GM21423 (cell line): ENCODE measurements at regions not wholly inside any gene's neighbourhood (a gene's known extent, or its start where the extent isn't known, plus 50 kb on each side); places are given as distances from the start of the nearest gene placed in this dataset.

Source experiments
- ATAC-seq: cut with Tn5 transposase; IDR thresholded peaks from one replicate; pipeline ENCODE4 v1.9.1; 2021; ENCODE audit warnings: mild to moderate bottlenecking, moderate library complexity; ENCODE audit not compliant: unreplicated experiment

DNA sequence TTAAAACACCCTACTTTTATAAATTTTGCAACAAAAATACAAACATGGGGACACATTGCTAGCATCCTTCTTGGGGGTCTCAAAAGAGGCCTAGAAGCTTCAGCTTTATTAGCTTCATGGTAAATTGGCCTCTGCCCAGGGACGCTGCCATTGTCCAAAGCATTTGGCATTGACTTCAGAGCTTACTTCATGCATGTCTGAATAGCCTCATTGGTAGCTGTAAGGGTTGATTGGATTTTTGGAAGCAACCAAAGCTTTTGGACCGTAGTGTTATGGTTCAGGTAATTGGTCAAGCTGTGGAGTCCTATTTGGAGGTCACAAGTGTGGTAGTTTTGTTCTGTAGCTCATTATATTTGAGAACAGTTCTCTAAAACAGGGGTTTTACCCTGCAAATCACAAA lies 411.7 kb upstream of the SLC24A2 start:
- no peak for ATAC-seq

DNA sequence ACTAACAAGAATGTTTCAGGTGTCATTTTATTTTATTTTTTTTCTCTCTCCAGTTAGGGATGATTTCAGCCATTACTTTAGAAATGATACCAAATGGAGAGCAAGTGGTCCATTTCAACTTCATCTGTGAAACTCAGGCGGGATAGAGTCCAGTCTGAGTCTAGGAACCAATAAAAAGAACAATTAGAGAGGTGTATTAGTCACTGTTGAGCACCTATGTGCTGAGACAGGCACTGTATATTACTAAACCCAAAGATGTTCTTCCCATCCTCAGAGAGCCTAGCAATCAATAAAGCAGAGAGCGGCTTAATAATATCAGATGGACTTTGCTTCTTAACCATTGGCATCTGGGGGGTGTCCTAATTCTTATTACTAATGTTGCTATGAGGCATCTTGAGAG lies 410.3 kb upstream of the SLC24A2 start:
- no peak for ATAC-seq

DNA sequence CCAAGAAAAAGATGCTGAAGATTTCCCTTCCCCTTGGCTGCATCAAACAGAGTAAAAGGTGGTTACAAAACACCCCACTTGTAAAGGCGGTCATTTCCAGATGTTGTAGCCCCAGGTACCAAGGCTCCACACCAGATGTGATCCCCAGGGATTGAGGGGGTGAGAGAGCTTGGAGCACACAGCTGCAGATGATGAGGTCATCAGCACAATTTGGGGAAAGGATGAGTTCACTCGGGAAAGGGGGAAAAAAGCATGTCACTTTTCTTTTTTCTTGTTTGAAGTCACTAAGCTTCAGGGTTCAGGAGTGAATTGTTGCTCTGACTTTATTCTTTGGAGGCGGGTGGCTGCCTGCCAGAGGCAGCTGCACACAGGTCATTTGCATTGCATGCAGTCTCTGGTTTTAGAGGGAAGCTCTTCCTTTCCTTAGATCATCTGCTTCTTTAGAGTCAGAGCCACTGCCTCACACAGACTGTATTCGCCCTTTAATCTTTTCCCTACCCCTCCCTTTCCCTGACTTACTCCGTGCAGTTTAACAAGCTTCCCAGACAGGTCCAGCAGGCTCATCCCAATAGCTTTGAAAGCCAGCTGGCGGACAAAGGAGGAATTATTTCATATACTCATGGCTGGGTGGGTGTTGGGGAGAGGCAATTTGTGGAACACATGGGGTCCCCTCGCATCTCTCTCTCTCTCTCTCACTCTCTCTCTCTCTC lies 409.3 kb upstream of the SLC24A2 start:
- no peak for ATAC-seq

DNA sequence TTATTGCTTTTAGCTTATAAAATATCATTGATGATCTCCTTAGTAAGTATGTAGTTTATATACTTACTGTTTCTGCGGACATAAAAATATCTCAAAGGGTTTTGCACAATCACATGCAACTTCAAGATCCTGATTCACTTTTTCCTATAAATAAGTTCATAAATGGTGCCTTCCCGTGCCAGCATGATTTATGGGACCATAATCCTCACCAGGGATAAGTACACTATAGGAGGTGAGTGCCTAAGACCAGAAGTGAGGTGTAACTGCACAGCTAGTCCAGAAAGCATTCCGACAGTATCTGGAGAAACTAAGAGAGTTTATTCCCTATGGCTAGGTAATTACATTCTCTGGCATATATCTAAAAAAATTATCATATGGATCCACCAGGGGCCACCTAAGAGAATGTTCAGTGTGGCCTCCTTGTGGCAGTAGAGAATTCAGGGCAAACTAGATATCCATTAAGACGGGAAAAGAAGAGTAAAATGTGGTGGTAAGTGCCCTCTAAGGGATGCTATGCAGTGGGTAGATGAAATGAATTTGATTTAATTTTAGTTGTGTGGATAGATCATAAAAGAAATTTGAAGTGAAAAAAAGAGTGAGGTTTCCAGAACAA lies 402.5 kb upstream of the SLC24A2 start:
- ATAC-seq: no peak

DNA sequence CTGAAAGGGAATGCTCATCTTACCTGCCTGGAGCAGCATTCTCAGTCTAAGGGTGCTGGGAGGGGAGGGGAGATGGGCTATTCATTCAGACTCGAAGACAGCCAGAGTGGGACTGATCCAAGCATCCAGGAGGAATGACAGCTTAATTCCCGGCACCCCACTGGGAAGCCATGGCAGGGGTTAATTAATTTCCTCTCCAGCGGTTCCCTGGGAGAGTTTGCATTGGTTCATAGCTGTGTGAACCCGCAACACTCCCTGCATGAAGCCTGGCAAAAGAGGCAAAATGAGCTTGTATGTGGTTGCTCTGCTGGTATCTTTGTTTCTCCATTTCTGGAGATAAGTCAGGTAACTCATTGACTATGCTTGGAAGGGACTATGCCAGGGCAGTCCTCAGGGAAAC lies 401.0 kb upstream of the SLC24A2 start:
- ATAC-seq: no peak

DNA sequence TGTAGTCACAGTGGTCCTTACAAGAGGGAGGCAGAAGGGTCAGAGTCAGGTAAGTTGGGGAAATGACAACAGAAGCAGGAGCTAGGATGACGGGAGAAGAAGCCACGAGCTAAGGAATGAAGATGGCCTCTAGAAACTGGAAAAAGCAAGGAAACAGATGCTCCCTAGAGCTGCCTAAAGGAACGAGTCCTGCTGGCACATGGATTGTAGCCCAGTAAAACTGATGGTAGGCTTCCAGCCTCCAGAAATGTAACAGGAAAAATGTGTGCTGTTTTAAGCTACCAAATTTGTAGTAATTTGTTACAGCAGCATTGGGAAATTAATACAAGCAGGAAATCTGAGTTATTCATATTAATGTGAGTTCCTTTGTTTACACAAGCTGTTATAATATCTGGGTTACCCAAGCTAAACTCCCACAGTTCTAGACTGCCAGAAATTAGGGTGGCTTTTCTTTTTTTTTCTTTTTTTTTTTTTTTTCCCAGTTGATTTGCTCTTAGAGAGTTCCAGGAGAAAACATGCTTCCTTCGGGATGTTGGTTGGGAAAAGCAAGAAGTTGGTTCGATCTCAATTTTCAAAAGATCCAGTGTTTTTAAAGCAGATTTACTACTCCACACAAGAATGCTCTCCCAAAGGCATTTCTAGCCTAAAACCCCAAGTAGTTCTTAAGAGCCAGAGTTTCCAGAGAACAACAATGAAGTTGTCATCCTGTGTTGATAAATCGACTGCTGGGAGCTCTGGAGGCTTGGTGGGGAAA lies 400.0 kb upstream of the SLC24A2 start:
- no peak for ATAC-seq

DNA sequence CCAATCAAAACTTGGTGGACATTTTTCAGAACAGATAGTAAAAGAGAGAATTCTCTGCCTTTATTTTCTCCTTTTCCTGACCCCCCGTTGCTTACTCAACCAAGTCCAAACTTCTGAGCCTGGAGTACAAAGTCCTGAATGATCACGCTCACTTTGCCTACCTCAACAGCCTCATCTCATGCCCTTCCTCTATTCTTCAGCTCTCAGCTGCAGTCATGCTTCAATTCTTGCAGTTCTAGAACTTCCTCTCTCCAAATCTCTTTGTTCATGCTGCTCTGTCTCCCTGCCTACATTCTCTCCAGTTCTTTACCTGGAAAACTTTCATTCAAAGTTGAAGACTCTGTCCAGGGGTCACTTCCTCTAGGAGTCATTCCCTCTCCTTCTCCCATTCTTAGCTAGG lies 398.5 kb upstream of the SLC24A2 start:
- no peak for ATAC-seq

DNA sequence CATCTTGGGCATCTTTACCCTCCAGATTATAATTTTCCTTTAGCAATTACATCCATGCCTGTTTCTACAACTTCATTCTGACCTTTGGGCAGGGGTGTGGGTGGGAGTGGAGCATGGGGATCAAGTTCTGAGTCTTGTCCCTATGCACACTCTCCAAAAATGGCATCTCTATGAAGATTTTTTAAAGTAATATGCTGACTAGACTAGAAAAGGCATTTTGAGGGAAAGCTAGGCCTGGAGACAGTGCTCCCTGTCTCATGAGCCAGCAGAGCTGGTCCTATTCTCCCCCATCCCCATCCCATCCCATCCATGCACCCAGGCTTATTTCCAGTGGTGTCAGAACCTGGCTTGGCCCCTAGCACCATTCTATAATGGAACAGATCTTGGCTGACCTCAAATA lies 398.0 kb upstream of the SLC24A2 start:
- no peak for ATAC-seq

DNA sequence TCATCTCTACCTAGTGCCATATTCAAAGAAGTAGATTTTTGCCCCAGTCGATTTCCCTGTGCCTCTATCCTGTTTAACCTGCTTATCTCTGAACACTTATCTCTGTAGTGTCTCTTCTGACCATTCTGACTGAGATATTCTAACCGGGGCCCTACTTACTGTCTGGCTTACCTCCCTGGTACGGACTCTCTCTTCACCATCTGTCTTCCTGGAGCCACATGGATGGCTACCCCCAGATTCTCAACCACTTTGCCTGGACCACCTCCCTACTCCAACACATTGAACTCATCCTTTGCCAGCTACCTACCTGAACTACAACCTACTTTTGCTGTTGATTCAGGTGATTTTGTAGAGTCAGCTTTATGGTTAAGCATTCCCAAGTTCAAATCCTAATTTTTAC lies 397.4 kb upstream of the SLC24A2 start:
- no peak for ATAC-seq

DNA sequence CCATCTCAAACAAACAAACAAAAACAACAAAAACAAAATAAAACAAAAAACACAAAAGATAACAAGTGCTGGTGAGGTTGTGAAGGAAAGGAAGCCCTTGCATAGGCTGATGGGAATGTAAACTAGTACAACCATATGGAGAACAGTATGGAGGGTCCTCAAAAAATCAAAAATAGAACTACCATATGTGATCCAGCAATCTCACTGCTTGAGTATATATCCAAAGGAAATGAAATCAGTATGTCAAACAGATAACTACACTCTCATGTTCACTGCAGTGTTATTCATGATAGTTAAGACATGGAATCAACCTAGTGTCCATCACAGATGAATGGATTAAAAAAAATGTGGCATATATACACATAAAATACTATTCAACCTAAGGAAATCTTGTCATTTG lies 395.7 kb upstream of the SLC24A2 start:
- ATAC-seq: no peak

DNA sequence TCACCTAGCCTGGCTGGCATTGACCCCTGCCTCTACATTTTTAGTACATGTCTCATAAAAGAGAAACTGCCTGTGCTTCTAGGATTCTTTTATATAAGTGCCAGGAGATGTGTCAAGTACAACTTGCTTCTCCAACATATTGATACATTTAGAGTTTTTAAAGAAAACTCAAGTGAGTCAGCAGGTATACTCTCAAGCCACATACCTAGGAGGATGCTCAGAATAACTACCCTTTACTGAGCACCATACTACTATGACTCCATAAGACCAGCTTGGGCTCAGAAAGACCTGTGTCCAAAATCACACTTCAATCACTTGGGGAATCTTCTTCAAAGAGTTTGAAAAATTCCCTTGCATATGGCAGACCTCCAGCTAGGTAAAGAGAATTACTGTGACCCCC lies 389.8 kb upstream of the SLC24A2 start:
- ATAC-seq: no peak

DNA sequence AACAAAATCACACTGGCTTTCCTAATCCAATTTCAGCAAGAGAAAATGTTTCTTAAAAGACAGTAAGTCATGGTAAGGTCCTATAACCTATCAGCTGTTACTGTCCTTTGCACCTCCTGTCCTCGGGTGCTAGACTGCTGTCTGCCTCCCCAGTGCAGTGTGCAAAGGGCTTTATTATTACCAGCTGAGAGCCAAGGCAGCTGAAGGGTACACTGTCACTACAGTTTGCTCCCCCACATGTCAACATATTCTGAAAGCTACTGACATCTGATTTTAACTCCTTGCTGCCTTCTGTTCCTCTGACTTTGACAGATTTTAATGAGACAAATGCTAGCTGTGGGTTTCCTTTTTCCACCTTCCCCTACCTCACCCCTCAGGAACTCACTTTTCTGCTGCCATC lies 389.4 kb upstream of the SLC24A2 start:
- ATAC-seq: no peak

DNA sequence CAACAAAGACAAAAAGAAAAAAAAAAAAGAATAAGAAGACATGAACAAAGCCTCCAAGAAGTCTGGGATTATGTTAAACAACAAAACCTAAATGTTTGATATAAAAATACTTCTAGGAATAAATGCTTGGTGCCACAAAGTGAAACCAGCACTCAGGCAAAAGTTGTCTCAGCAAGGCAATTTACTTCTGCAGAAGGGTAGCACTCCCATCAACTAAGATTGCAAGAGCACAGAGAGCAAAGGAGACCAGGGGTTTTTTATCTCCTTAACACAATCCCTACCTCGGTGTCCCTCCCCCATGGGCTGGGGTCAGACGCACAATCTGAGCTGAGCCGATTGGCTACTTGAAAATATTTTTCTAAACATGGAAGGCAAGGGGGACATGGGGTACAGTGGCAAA lies 381.3 kb upstream of the SLC24A2 start:
- no peak for ATAC-seq

DNA sequence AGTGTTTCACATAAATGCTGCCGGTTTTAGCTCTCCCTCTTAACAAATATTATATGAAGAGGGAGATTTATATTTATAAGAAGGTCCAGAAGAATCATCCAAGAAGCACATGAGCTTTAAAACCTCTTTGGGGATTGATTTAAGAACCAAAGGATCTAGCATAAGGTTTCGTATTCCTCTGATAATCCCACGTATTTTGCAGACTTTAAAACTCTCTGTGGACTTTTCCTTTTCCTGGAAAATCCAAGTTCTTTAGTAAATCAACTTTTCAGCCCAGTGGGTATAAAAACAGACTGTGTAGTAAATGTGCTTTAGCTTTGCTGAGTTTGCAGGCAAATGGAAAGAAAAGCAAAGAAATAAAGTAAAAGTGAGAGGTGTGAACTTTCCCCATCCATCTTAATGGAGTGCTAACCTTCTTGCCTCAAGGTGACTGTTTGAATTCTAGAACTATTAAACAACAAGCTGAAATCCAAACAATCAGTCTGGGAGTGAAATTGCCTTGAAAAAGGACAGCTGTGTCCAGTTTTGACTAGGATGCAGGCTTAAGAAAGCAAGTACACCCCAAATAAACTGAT lies 363.4 kb upstream of the SLC24A2 start:
- ATAC-seq: no peak

DNA sequence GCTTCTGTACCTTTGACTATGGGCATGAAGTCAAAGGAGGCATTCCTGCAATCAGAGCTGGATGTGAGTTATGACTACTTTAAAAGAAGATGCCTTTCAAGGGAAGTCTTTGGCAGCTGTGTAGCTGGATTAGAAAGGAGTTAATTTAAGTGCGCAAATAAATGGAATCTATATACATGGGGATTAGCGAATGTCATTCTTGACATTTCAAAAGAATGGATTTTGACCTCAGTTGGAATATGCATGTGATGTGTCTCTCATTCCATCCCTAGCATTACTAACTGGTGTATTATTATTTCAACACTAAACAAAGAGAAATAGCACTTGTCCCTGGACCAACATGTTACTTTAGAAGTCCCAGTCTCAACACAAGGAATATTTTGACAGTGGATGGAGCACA lies 359.6 kb upstream of the SLC24A2 start:
- ATAC-seq: no peak

DNA sequence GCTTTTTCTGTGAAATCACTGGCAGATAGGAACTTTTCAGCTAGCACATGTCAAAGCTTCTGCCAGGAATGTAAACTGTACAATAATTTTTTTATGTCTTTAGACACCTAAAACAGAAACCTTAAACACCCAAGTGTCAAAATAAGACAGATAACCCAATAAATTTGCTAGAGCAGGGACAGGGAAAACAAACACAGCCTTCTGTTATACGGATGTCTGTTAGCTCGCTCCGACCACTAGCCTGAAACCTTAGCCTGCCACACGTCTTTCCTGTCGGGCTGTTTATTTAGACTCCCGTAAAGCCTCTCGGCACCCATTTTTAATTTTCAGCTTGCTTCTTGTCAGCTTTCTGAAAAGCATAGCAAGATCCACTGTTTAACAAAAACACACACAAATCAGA lies 355.4 kb upstream of the SLC24A2 start:
- no peak for ATAC-seq

DNA sequence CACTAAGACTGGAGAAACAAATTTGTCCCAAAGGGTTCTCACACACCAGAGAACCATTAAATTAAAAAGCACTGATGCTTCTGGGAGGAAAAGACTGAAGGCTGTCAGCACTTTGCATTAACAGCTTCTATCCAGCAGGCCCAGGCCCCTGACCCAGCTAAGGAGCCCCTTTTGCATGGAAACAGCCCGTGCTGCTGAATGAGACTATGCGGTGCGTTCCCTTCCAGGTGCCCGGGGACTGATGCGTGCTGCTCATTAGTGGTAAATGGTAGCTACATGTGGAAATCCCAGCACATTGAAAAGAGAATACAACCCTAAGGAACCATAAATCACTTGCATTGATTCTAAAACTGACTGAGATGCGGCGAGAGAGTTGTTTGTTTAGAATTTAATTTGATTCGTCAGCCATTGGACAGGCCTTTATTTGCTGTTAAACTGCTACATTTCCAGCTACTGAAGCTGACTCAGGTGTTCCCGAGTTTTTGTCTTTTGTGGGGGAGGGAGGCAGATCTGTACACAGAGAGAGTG lies 351.0 kb upstream of the SLC24A2 start:
- no peak for ATAC-seq

DNA sequence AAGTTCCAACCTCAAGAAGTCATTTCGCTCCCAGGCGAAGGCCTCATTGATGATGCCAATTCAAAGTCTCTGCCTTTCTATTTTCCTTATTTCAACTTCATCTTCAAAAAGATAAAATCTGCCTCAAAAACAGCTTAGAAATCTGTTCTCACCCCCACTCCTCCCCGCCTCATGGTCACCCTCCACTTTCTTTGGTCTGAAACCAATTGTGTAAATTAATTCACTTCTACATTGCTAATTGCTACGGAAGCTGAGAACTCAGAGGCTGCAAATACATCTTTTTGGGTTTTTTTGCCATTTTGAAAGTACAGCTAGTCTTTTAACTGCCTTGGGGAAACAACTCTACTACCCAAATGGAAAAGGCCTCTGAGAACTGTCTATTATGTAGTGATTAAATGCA lies 350.0 kb upstream of the SLC24A2 start:
- ATAC-seq: no peak

DNA sequence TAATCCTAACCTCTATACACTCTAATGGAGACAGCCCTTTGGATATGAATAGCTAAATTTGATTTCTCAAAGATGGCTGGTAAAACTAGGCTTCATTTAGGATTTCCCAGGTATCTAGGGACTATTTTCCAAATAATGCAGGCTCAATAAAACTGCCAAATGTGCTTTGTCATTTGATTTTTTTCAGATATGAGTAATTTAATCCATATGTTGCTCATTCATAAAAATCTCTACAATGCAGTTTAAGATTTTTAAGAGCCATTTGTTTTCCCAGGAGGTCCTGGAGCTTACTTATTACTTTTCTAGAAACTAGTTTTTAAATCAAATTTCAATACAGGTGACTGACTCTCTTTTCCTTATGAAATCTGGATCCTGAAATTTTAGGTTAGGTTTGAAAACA lies 349.3 kb upstream of the SLC24A2 start:
- ATAC-seq: no peak

DNA sequence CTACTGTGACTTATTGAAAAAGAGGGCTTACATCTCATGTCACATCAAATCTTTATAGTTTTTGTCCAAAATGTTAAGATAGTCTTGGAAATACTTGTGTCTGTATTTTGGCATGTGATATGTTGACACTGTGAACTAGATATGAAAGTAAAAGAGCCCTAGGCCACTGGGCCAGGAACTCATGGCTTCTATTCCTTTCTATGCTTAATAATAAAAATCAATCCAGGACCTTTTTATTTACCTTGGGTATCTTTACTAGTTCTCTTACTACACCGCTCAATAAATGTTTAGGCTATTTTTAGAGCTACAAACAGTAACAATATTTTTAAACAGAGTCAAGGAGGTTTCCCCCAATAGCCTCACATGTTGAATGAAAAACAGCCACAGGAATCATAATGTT lies 348.6 kb upstream of the SLC24A2 start:
- ATAC-seq: no peak

DNA sequence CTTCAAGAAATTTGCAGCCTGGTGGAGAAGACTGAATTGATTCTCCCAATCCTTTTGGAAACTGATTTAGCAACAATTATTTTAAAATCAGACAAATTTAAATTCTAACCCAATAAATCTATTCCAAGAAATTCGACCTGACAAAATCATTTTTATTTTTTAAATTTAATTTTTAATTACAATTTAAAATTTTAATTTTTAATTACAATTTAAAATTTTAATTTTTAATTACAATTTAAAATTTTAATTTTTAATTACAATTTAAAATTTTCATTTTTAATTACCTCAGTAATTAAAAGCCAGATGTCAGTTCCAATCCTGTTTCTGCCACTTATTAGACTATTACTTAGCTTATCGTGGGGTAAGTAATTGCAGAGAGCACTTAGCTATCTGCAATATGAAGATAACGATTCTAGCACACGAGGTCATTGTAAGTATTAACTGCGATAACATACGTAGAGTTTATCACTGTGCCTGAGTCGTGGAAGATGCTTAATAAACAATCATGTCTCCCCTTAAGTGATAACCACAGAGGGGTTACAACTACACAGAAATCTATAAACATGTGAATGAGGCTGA lies 346.4 kb upstream of the SLC24A2 start:
- no peak for ATAC-seq
